SKM-1 treated with dmso at 0.1 percent for 144 hours (cell line): ENCODE measurements at regions not wholly inside any gene's neighbourhood (a gene's known extent, or its start where the extent isn't known, plus 50 kb on each side); places are given as distances from the start of the nearest gene placed in this dataset.

Experiments used
- DNase-seq: peaks from one replicate; lab custom pipeline; 2025; ENCODE audit not compliant: unreplicated experiment; lab: John Stamatoyannopoulos, UW

- DNase-seq: peak; percentile 83
These were observed 193.0 kb upstream of the SGK1 start for GRCh38 chr6:134510920-134511319.

GRCh38 chr6:134510142-134510541, 192.2 kb upstream of the SGK1 start:
- DNase-seq: no peak

- DNase-seq: no peak
These were observed 191.1 kb upstream of the SGK1 start for GRCh38 chr6:134508862-134509498.

- DNase-seq: no peak
These were observed 188.2 kb upstream of the SGK1 start for GRCh38 chr6:134506162-134506561.

- DNase-seq: no peak
These were observed 185.8 kb upstream of the SGK1 start for GRCh38 chr6:134503585-134504281.

- DNase-seq: no peak
These were observed 185.0 kb upstream of the SGK1 start for GRCh38 chr6:134502614-134503549.

GRCh38 chr6:134495890-134496248, 178.0 kb upstream of the SGK1 start:
- DNase-seq: no peak

GRCh38 chr6:134495203-134495889, 177.4 kb upstream of the SGK1 start:
- no peak for DNase-seq

GRCh38 chr6:134493789-134494188, 175.9 kb upstream of the SGK1 start:
- no peak for DNase-seq

- no peak for DNase-seq
These were observed 173.6 kb upstream of the SGK1 start for GRCh38 chr6:134491477-134491876.

GRCh38 chr6:134482593-134483270, 164.8 kb upstream of the SGK1 start:
- DNase-seq: no peak

- DNase-seq: no peak
These were observed 164.1 kb upstream of the SGK1 start for GRCh38 chr6:134481966-134482365.

GRCh38 chr6:134480593-134480992, 162.7 kb upstream of the SGK1 start:
- DNase-seq: no peak

GRCh38 chr6:134478764-134479399, 161.0 kb upstream of the SGK1 start:
- no peak for DNase-seq

GRCh38 chr6:134477991-134478635, 160.2 kb upstream of the SGK1 start:
- no peak for DNase-seq

- DNase-seq: no peak
These were observed 157.0 kb upstream of the SGK1 start for GRCh38 chr6:134474955-134475354.

GRCh38 chr6:134472661-134473060, 154.7 kb upstream of the SGK1 start:
- no peak for DNase-seq

- DNase-seq: no peak
These were observed 154.1 kb upstream of the SGK1 start for GRCh38 chr6:134472046-134472445.

- DNase-seq: no peak
These were observed 152.6 kb upstream of the SGK1 start for GRCh38 chr6:134470457-134470975.
